Liver (tissue), 8 donors: ENCODE measurements at regions not wholly inside any gene's neighbourhood (a gene's known extent, or its start where the extent isn't known, plus 50 kb on each side); places are given as distances from the start of the nearest gene placed in this dataset.

Experiments
- DNase-seq: peaks from one replicate; pipeline ENCODE4 v3.0.0-alpha.2; 2017; ENCODE audit warnings: low spot score
- H3K27ac ChIP-seq, 2 donors: one replicate each; pipeline ENCODE4 v1.7.0; 2013; ENCODE audit warnings: inconsistent platforms in 2 of 2, low read length in 2 of 2, control low read depth in 1 of 2, low read depth in 1 of 2, mild to moderate bottlenecking in 1 of 2
- H3K27me3 ChIP-seq, 4 donors: one replicate each; pipeline versions ENCODE4 v1.6.1 to v1.7.0; 2013; ENCODE audit warnings: low read length in 3 of 4, inconsistent platforms in 1 of 4, mild to moderate bottlenecking in 1 of 4, moderate library complexity in 1 of 4; ENCODE audit not compliant: control insufficient read depth in 4 of 4, insufficient read depth in 4 of 4
- H3K36me3 ChIP-seq, 4 donors: one replicate each; pipeline versions ENCODE4 v1.6.1 to v1.7.0; 2013; ENCODE audit warnings: low read length in 3 of 4, mild to moderate bottlenecking in 3 of 4, low read depth in 1 of 4, moderate library complexity in 1 of 4; ENCODE audit not compliant: control insufficient read depth in 4 of 4, insufficient read depth in 3 of 4
- H3K4me1 ChIP-seq, 4 donors: one replicate each; pipeline versions ENCODE4 v1.6.1 to v1.7.0; 2013; ENCODE audit warnings: low read length in 3 of 4, mild to moderate bottlenecking in 3 of 4, moderate library complexity in 1 of 4; ENCODE audit not compliant: control insufficient read depth in 4 of 4, insufficient read depth in 4 of 4
- H3K4me3 ChIP-seq, 3 donors: one replicate each; pipeline versions ENCODE4 v1.6.1 to v1.7.0; 2013; ENCODE audit warnings: low read length in 3 of 3, control low read depth in 1 of 3, low read depth in 1 of 3, mild to moderate bottlenecking in 1 of 3
- H3K9ac ChIP-seq, 2 donors: one replicate each; pipeline ENCODE4 v1.7.0; 2013; ENCODE audit warnings: low read length in 2 of 2, mild to moderate bottlenecking in 2 of 2, moderate library complexity in 2 of 2, control low read depth in 1 of 2, low read depth in 1 of 2
- H3K9me3 ChIP-seq, 4 donors: one replicate each; pipeline versions ENCODE4 v1.6.1 to v1.7.0; 2013; ENCODE audit warnings: low read length in 3 of 4; ENCODE audit not compliant: control insufficient read depth in 4 of 4
- FOXA1 ChIP-seq: IDR thresholded peaks from 2 replicates; pipeline ENCODE4 v1.6.1; 2016; ENCODE audit warnings: antibody characterized with exemption
- FOXA2 ChIP-seq: IDR thresholded peaks from 2 replicates; pipeline ENCODE4 v1.6.1; 2016; ENCODE audit warnings: antibody characterized with exemption
- GABPA ChIP-seq, 2 donors: IDR thresholded peaks in 1 of 2; conservative IDR thresholded peaks in 1 of 2; 2 replicates each; pipeline ENCODE4 v1.6.1; 2016; ENCODE audit warnings: antibody characterized with exemption in 2 of 2, mild to moderate bottlenecking in 1 of 2, moderate library complexity in 1 of 2
- HNF4A ChIP-seq, 2 donors: conservative IDR thresholded peaks; 2 replicates each; pipeline ENCODE4 v1.6.1; 2016; ENCODE audit warnings: antibody characterized with exemption in 2 of 2, mild to moderate bottlenecking in 2 of 2
- HNF4G ChIP-seq: IDR thresholded peaks from 2 replicates; pipeline ENCODE4 v1.6.1; 2016; ENCODE audit warnings: antibody characterized with exemption
- JUND ChIP-seq, 2 donors: IDR thresholded peaks; 2 replicates each; pipeline ENCODE4 v1.6.1; 2016; ENCODE audit warnings: antibody characterized with exemption in 2 of 2
- MAX ChIP-seq: IDR thresholded peaks from 2 replicates; pipeline ENCODE4 v1.6.1; 2016; ENCODE audit warnings: antibody characterized with exemption
- NR2F2 ChIP-seq: IDR thresholded peaks from 2 replicates; pipeline ENCODE4 v1.6.1; 2016; ENCODE audit warnings: antibody characterized with exemption
- RAD21 ChIP-seq, 2 donors: IDR thresholded peaks; 2 replicates each; pipeline ENCODE4 v1.6.1; 2016; ENCODE audit warnings: antibody characterized with exemption in 2 of 2, mild to moderate bottlenecking in 2 of 2
- REST ChIP-seq: IDR thresholded peaks from 2 replicates; pipeline ENCODE4 v1.6.1; 2016; ENCODE audit warnings: antibody characterized with exemption, mild to moderate bottlenecking
- RXRA ChIP-seq, 2 donors: IDR thresholded peaks; 2 replicates each; pipeline ENCODE4 v1.6.1; 2017 to 2018; ENCODE audit warnings: antibody characterized with exemption in 2 of 2, mild to moderate bottlenecking in 1 of 2
- WGBS: extraction: QIAGEN DNeasy Blood & Tissue Kit; methylation state at CpG from one replicate; pipeline ENCODE4 v1.1.7; 2013; 5-methylcytosine and 5-hydroxymethylcytosine counted together
- TF ChIP-seq, protein P1 (sequence below): fragments of 150-350 bp; IDR thresholded peaks from 2 replicates; pipeline ENCODE4 v1.5.1; 2017; ENCODE audit warnings: improper control_type of control experiment, low read depth, low read length; ENCODE audit not compliant: missing input control
- TF ChIP-seq, protein P2 (sequence below): IDR thresholded peaks from 2 replicates; pipeline ENCODE4 v1.6.1; 2016; ENCODE audit warnings: antibody characterized with exemption
- donor health status: healthy.
- donor health status: healthy.
- donor health status: healthy.
- donor health status: healthy.
- donor health status: healthy.

GRCh38 chr12:125203145-125203765 lies 138.0 kb downstream of the AACS start:
- Histone ChIP-seq H3K4me3 (no peak overlapping the region), H3K36me3 (no peaks in the 10 kb centered on the region), H3K27ac (no peak overlapping the region), H3K9ac (no peak overlapping the region), H3K27me3 (peaks cover 0 to 15% (median 0%) of the 10 kb centered on the region in 4 donors), H3K9me3 (no peaks in the 10 kb centered on the region), H3K4me1 (no peaks in the 10 kb centered on the region)
- TF ChIP-seq RAD21 (IDR thresholded peaks at IDR 0.05) (peak; percentile 56 to 66), GABPA (IDR thresholded peaks at IDR 0.05 in 1 of 2, conservative IDR thresholded peaks at IDR 0.05 in 1 of 2) (no peak), JUND (IDR thresholded peaks at IDR 0.05) (no peak)
- TF ChIP-seq, protein P1, sequence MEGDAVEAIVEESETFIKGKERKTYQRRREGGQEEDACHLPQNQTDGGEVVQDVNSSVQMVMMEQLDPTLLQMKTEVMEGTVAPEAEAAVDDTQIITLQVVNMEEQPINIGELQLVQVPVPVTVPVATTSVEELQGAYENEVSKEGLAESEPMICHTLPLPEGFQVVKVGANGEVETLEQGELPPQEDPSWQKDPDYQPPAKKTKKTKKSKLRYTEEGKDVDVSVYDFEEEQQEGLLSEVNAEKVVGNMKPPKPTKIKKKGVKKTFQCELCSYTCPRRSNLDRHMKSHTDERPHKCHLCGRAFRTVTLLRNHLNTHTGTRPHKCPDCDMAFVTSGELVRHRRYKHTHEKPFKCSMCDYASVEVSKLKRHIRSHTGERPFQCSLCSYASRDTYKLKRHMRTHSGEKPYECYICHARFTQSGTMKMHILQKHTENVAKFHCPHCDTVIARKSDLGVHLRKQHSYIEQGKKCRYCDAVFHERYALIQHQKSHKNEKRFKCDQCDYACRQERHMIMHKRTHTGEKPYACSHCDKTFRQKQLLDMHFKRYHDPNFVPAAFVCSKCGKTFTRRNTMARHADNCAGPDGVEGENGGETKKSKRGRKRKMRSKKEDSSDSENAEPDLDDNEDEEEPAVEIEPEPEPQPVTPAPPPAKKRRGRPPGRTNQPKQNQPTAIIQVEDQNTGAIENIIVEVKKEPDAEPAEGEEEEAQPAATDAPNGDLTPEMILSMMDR = peak; percentile 57
- WGBS = 2% methylated on average over 1 of the region's 1 CpG
- no peak for DNase-seq

GRCh38 chr12:125205386-125205785 lies 140.2 kb downstream of the AACS start:
- TF ChIP-seq REST (no peak), RAD21 (IDR thresholded peaks at IDR 0.05) (no peak), HNF4A (conservative IDR thresholded peaks at IDR 0.05) (no peak), HNF4G (no peak), NR2F2 (no peak)
- TF ChIP-seq, protein P2, sequence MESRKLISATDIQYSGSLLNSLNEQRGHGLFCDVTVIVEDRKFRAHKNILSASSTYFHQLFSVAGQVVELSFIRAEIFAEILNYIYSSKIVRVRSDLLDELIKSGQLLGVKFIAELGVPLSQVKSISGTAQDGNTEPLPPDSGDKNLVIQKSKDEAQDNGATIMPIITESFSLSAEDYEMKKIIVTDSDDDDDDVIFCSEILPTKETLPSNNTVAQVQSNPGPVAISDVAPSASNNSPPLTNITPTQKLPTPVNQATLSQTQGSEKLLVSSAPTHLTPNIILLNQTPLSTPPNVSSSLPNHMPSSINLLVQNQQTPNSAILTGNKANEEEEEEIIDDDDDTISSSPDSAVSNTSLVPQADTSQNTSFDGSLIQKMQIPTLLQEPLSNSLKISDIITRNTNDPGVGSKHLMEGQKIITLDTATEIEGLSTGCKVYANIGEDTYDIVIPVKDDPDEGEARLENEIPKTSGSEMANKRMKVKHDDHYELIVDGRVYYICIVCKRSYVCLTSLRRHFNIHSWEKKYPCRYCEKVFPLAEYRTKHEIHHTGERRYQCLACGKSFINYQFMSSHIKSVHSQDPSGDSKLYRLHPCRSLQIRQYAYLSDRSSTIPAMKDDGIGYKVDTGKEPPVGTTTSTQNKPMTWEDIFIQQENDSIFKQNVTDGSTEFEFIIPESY = no peak
- DNase-seq = no peak
- H3K4me1 ChIP-seq = no peaks in the 10 kb centered on the region
- WGBS = 54% methylated on average over 5 of the region's 5 CpGs
- H3K4me3 ChIP-seq = no peak overlapping the region
- no peak overlapping the region for H3K9ac ChIP-seq
- peaks cover 0 to 15% (median under 1%) of the 10 kb centered on the region in 4 donors for H3K27me3 ChIP-seq
- H3K9me3 ChIP-seq = no peaks in the 10 kb centered on the region
- no peak overlapping the region for H3K27ac ChIP-seq
- H3K36me3 ChIP-seq = no peaks in the 10 kb centered on the region

DNA sequence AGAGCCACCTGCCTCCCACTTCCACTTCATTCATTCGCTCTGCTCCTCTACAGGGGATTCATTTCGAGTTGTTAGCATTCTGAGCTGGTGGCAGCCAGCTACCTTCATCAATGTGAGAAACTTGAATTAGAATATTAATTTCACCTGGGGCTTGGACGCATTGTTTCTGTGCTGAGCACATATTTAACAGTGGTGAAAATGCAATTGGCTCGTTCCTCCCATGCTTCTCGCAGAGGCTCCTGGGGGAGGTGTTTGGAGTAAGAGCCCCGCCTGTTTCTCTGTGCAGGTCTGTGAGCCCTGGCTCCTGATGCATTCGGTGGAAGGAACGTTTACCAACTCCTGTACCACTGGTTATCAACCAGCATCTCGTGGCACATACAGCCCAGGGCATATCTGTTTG lies 141.5 kb downstream of the AACS start:
- H3K27ac ChIP-seq = no peak overlapping the region
- H3K27me3 ChIP-seq = peaks cover 0 to 7% (median under 1%) of the 10 kb centered on the region in 4 donors
- TF ChIP-seq NR2F2 (no peak), JUND (IDR thresholded peaks at IDR 0.05) (no peak), HNF4A (conservative IDR thresholded peaks at IDR 0.05) (no peak), MAX (no peak), FOXA1 (no peak), FOXA2 (no peak), RXRA (IDR thresholded peaks at IDR 0.05) (no peak)
- TF ChIP-seq, protein P2 = no peak
- TF ChIP-seq, protein P1 = no peak

More for the DNA sequence above, 141.5 kb downstream of the AACS start:
- DNase-seq = no peak
- no peaks in the 10 kb centered on the region for H3K9me3 ChIP-seq
- H3K36me3 ChIP-seq = no peaks in the 10 kb centered on the region
- 51% methylated on average over 9 of the region's 9 CpGs for WGBS
- no peaks in the 10 kb centered on the region for H3K4me1 ChIP-seq
- H3K4me3 ChIP-seq = no peak overlapping the region
- no peak overlapping the region for H3K9ac ChIP-seq
